ENCODE measurements at regions not wholly inside any gene's neighbourhood (a gene's known extent, or its start where the extent isn't known, plus 50 kb on each side); places are given as distances from the start of the nearest gene placed in this dataset.

DNA sequence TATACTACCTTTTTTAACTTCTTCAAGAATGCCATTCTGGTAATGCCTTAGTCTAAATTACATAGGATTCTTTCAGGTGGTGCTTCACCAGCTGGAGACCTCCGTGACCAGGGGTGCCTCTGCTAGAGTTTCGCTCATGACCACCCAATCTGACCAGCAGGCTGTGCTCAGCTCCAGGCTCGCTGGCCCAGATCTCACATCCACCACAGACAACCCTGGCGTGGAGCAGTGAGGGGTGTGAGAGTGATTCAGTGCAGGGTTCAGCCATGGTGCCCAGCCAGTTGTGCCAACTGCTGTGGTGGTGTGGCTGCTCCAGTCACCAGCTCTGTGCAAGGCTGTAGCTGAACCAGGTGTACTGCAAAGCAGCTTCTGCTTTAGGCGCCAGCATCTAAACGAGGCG, 198.6 kb downstream of the MMUT start:
- no peak overlapping the region for H3K27ac ChIP-seq (ENCODE audit: low read length)
- intact Hi-C loops (cut with micrococcal nuclease), result no loop called here
- H3K9me2 ChIP-seq (replicated peaks; ENCODE audit: low read length), result no peaks in the 10 kb centered on the region
- H3K4me3 ChIP-seq (ENCODE audit: low read length), result no peak overlapping the region
- POLR2A ChIA-PET (ENCODE audit: unreplicated experiment), result no interaction called here
- no peaks in the 10 kb centered on the region for H3K9me3 ChIP-seq (ENCODE audit: low read length)
- TF ChIP-seq, protein P1, sequence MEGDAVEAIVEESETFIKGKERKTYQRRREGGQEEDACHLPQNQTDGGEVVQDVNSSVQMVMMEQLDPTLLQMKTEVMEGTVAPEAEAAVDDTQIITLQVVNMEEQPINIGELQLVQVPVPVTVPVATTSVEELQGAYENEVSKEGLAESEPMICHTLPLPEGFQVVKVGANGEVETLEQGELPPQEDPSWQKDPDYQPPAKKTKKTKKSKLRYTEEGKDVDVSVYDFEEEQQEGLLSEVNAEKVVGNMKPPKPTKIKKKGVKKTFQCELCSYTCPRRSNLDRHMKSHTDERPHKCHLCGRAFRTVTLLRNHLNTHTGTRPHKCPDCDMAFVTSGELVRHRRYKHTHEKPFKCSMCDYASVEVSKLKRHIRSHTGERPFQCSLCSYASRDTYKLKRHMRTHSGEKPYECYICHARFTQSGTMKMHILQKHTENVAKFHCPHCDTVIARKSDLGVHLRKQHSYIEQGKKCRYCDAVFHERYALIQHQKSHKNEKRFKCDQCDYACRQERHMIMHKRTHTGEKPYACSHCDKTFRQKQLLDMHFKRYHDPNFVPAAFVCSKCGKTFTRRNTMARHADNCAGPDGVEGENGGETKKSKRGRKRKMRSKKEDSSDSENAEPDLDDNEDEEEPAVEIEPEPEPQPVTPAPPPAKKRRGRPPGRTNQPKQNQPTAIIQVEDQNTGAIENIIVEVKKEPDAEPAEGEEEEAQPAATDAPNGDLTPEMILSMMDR (conservative IDR thresholded peaks at IDR 0.05; ENCODE audit: low read depth, low read length), result no peak
- CTCF ChIA-PET, result no interaction called here
- H2AFZ ChIP-seq (ENCODE audit: low read length), result no peak overlapping the region
- no peaks in the 10 kb centered on the region for H3K36me3 ChIP-seq (ENCODE audit: low read depth, low read length)
- no TSS peak for BruUV-seq (replicated peaks)
- H4K20me1 ChIP-seq (ENCODE audit: low read length), result no peaks in the 10 kb centered on the region
- no peak for ATAC-seq
- no peaks in the 10 kb centered on the region for H3F3A ChIP-seq (ENCODE audit: low read length, unreplicated experiment)
- H3K27me3 ChIP-seq (ENCODE audit: low read length), result no peaks in the 10 kb centered on the region
- no peaks in the 10 kb centered on the region for H3K79me2 ChIP-seq (ENCODE audit: low read length)
- H3K9ac ChIP-seq (ENCODE audit: low read length), result no peak overlapping the region
- no peak overlapping the region for H3K4me2 ChIP-seq (ENCODE audit: low read length)
- H3K4me1 ChIP-seq (ENCODE audit: insufficient read depth, low read length), result peaks cover 3% of the 10 kb centered on the region
- no peak for DNase-seq

DNA sequence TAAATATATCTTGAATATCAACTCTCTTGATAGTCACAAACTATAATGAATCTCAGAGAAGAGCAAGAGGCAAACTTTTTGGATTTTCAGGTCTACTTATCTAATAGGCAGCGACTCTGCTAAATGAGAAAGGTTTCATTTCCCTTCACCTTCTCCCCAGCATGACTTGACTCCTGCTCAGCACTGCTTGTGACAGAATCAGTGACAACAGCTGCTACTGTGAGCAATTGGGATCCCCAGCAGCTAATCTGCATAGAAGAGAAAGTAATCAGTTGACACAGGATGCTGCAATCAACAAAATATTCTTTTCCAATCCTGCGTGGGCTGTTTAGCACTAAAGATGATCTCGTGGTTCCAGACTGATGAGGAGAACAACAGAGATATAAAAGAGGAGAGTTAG, 205.5 kb downstream of the MMUT start:
- H3K79me2 ChIP-seq (ENCODE audit: low read length), result no peaks in the 10 kb centered on the region
- H3K4me2 ChIP-seq (ENCODE audit: low read length), result no peak overlapping the region
- no peaks in the 10 kb centered on the region for H3K36me3 ChIP-seq (ENCODE audit: low read depth, low read length)
- TF ChIP-seq, protein P1 (conservative IDR thresholded peaks at IDR 0.05; ENCODE audit: low read depth, low read length), result no peak
- TF ChIP-seq EZH2phosphoT487 (IDR thresholded peaks at IDR 0.05; ENCODE audit: borderline replicate concordance, low read length) (no peak), EZH2 (IDR thresholded peaks at IDR 0.05; ENCODE audit: low read length, unreplicated experiment) (no peak)
- intact Hi-C loops (cut with micrococcal nuclease), result no loop called here
- no peaks in the 10 kb centered on the region for H4K20me1 ChIP-seq (ENCODE audit: low read length)
- ChIA-PET CTCF (no interaction called here), POLR2A (ENCODE audit: unreplicated experiment) (no interaction called here)
- H3K4me3 ChIP-seq (ENCODE audit: low read length), result no peak overlapping the region
- H2AFZ ChIP-seq (ENCODE audit: low read length), result no peak overlapping the region
- H3K4me1 ChIP-seq (ENCODE audit: insufficient read depth, low read length), result no peaks in the 10 kb centered on the region
- H3K27me3 ChIP-seq (ENCODE audit: low read length), result no peaks in the 10 kb centered on the region
- no peak overlapping the region for H3K27ac ChIP-seq (ENCODE audit: low read length)
- ATAC-seq (no peak), DNase-seq (no peak)
- no peaks in the 10 kb centered on the region for H3K9me3 ChIP-seq (ENCODE audit: low read length)
- no peaks in the 10 kb centered on the region for H3K9me2 ChIP-seq (replicated peaks; ENCODE audit: low read length)
- BruUV-seq (replicated peaks), result no TSS peak
- H3K9ac ChIP-seq (ENCODE audit: low read length), result no peak overlapping the region
- H3F3A ChIP-seq (ENCODE audit: low read length, unreplicated experiment), result no peaks in the 10 kb centered on the region

DNA sequence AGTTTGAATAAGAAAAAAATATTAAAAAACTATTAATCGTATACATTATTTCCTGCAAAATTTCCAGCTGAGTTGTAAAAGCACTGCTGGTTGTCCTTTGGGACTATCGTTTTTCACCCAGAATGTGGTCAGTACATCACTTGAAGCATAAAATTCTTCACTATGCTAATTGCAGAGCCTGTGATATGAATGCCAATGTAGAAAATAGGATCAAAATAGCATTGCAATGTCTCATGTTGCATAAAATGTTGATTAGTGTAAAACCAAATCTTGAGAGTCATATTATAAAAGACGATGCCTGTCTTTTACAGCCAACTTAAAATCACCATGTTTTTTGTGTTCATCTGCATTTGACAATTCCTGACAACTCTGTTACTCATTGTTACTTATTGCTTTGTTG, 207.7 kb downstream of the MMUT start:
- no peak for TF ChIP-seq EZH2phosphoT487 (IDR thresholded peaks at IDR 0.05; ENCODE audit: borderline replicate concordance, low read length)
- TF ChIP-seq, protein P1 (conservative IDR thresholded peaks at IDR 0.05; ENCODE audit: low read depth, low read length), result no peak
- no peak for TF ChIP-seq EZH2 (IDR thresholded peaks at IDR 0.05; ENCODE audit: low read length, unreplicated experiment)
- Histone ChIP-seq H3K27me3 (ENCODE audit: low read length) (no peaks in the 10 kb centered on the region), H3K27ac (ENCODE audit: low read length) (no peak overlapping the region), H3F3A (ENCODE audit: low read length, unreplicated experiment) (no peaks in the 10 kb centered on the region), H3K79me2 (ENCODE audit: low read length) (no peaks in the 10 kb centered on the region), H3K36me3 (ENCODE audit: low read depth, low read length) (no peaks in the 10 kb centered on the region), H4K20me1 (ENCODE audit: low read length) (no peaks in the 10 kb centered on the region), H3K4me3 (ENCODE audit: low read length) (no peak overlapping the region), H2AFZ (ENCODE audit: low read length) (no peak overlapping the region), H3K9me2 (replicated peaks; ENCODE audit: low read length) (no peaks in the 10 kb centered on the region), H3K4me2 (ENCODE audit: low read length) (no peak overlapping the region), H3K9me3 (ENCODE audit: low read length) (no peaks in the 10 kb centered on the region), H3K4me1 (ENCODE audit: insufficient read depth, low read length) (no peaks in the 10 kb centered on the region), H3K9ac (ENCODE audit: low read length) (no peak overlapping the region)
- ChIA-PET CTCF (no interaction called here), POLR2A (ENCODE audit: unreplicated experiment) (no interaction called here)
- no TSS peak for BruUV-seq (replicated peaks)
- intact Hi-C loops (cut with micrococcal nuclease), result no loop called here
- DNase-seq, result no peak
- no peak for ATAC-seq

Measured in PC-3 (cell line).